ENCODE measurements at regions not wholly inside any gene's neighbourhood (a gene's known extent, or its start where the extent isn't known, plus 50 kb on each side); places are given as distances from the start of the nearest gene placed in this dataset.

DNA sequence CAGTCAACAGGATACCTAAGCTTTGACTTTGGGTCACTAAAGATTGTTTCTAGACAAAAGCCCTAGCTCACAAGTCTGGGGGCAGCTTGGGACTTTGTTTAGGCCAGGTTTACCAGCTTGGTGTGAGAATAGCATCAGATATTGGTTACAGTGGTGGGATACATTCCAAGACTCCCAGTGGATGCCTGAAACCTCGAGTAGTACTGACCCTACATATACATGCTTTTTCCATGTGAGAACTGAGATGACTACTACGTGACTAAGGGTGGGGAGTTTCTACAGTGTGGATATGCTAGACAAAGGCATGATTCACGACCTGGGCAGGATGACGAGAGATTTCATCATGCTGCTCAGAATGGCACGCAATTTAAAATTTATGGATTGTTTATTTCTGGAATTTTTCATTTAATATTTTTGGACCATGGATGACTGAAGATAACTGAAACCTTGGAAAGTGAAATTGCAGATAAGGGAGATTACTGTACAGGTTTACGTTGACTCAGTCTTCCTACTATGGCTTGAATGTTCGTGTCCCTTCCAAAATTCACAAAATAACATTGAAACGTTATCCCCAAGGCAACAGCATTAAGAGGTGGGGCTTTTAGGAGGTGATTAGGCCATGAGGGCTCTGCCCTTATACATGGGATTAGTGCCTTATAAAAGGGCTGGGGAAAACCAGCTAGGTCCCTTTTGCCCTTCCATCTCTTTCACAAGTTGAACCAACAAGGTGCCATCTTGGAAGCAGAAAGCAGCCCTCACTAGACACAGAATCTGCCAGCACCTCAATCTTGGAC is 50.2 kb upstream of the CTAGE1 start:
- DNase-seq (ENCODE audit: low read depth in 2 of 2) = peak; percentile 95 to 100
- H3K4me3 ChIP-seq (replicated peaks in 1 of 2; ENCODE audit: low read depth in 2 of 2, low read length in 2 of 2) = no peak overlapping the region
- TF ChIP-seq, protein P1, sequence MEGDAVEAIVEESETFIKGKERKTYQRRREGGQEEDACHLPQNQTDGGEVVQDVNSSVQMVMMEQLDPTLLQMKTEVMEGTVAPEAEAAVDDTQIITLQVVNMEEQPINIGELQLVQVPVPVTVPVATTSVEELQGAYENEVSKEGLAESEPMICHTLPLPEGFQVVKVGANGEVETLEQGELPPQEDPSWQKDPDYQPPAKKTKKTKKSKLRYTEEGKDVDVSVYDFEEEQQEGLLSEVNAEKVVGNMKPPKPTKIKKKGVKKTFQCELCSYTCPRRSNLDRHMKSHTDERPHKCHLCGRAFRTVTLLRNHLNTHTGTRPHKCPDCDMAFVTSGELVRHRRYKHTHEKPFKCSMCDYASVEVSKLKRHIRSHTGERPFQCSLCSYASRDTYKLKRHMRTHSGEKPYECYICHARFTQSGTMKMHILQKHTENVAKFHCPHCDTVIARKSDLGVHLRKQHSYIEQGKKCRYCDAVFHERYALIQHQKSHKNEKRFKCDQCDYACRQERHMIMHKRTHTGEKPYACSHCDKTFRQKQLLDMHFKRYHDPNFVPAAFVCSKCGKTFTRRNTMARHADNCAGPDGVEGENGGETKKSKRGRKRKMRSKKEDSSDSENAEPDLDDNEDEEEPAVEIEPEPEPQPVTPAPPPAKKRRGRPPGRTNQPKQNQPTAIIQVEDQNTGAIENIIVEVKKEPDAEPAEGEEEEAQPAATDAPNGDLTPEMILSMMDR (IDR thresholded peaks at IDR 0.05; ENCODE audit: low read depth, low read length) = no peak

DNA sequence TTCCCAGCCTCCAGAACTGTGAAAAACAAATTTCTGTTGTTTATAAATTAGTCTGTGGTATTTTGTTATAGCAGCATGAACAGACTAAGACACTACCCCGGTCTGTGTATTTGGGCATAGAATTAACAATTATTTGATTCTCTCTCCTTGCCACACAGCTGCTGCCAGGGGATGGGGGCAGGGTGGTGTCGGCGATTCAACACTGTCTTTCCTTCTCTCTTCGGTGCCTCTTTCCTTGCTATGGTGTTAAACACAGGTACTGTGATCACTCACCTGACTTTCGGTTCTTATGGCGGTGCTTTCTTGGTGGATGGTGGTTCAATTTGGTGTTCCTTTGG is 50.8 kb upstream of the CTAGE1 start:
- H3K4me3 ChIP-seq (replicated peaks in 1 of 2; ENCODE audit: low read depth in 2 of 2, low read length in 2 of 2) = no peak overlapping the region
- TF ChIP-seq, protein P1 (IDR thresholded peaks at IDR 0.05; ENCODE audit: low read depth, low read length) = no peak
- no peak for DNase-seq (ENCODE audit: low read depth in 2 of 2)

DNA sequence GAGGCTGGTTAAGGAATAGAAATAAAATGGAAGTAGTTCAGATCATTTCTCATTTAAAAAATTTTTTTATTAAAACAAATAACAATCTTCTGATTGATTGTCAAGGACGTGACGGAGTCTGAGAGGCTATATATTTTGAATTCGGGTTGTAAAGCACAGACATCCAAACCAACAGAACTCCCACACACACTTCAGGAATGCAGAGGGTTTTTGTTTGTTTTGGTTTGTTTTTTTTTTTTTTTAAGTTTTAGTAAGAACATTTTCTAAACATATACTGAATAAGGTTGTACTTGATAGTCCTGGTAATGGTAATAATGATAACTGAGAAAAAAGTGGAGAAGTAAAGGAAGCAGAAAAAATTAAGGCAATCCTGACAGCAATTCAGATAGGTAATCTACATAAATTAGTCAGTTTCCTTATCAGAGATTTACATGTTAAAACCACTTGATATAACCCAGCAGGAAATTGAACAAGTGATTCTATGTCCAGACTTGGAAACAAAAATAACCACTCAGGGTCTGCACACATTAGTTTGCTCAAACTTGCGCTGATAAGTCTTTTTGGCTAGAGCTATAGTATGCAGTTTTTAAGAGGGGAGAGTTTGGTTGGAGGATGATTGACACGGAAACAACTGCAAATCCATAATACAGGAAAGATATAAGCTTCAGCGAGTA is 51.5 kb upstream of the CTAGE1 start:
- peak in 1 of 2 donors; percentile 71 for DNase-seq (ENCODE audit: low read depth in 2 of 2)
- H3K4me3 ChIP-seq (replicated peaks in 1 of 2; ENCODE audit: low read depth in 2 of 2, low read length in 2 of 2) = no peak overlapping the region
- TF ChIP-seq, protein P1 (IDR thresholded peaks at IDR 0.05; ENCODE audit: low read depth, low read length) = no peak

DNA sequence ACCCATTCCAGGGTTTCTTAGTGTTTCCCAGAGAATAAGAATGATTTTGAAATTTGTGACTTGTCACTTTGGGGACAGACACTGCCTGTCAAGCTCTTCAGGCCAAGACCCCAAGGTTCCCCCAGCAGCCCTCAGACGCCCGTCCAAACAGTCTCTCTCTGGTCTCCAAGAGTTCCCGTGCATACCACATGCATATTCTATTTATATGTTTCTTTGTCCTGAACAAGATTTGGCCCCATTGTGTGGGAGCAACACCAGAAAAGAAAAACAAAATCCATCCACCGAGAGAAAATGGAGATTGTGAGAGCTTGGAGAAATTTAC is 52.2 kb upstream of the CTAGE1 start:
- H3K4me3 ChIP-seq (replicated peaks in 1 of 2; ENCODE audit: low read depth in 2 of 2, low read length in 2 of 2) = no peak overlapping the region
- DNase-seq (ENCODE audit: low read depth in 2 of 2) = no peak
- TF ChIP-seq, protein P1 (IDR thresholded peaks at IDR 0.05; ENCODE audit: low read depth, low read length) = no peak

DNA sequence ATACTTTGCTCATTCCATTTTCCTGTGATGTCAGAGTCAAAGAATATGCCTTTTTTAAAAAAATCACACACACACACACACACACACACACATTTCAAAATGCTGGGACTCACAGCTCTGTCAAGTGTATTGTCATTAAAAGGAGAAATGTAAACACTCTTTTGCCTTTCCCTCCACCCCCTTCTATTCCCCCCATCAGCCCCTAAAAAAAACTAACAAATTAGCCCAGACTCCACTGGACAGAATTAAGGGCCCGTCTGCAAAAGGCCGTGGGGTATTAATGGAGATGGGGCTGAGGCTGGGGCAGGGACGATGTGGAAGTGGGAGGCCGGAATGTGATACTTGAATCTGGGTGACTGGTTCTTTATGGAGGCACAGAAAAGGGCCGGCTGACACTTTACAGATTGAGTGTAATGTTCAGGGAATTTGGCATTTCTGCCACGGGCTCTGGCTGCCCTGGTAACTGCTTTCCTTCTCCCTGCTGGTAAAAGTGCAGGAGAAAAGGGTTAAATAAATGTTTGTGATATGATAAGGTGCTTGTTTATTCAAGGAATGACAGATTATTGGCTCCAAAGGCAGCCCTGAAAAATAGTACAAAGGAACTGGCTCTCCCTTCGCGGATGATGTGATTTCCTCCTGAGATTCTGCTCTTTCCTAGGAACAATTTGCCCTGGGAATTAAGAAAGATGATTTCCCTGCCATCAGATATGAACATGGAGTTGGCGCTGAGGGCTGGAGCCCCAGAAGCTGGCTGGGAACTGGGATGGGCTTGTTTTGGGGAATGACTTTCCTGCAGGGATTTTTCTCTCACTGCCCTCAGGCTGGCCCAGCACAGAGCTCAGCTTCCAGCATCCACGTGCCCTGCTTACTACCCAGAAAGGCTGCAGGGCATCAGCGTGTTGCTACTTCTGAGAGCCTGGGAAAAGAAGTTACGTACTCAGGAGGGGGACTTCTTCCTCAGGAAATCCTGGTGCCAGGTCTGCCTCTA is 52.8 kb upstream of the CTAGE1 start:
- H3K4me3 ChIP-seq (replicated peaks in 1 of 2; ENCODE audit: low read depth in 2 of 2, low read length in 2 of 2) = no peak overlapping the region
- TF ChIP-seq, protein P1 (IDR thresholded peaks at IDR 0.05; ENCODE audit: low read depth, low read length) = no peak
- DNase-seq (ENCODE audit: low read depth in 2 of 2) = peak; percentile 53 to 81

DNA sequence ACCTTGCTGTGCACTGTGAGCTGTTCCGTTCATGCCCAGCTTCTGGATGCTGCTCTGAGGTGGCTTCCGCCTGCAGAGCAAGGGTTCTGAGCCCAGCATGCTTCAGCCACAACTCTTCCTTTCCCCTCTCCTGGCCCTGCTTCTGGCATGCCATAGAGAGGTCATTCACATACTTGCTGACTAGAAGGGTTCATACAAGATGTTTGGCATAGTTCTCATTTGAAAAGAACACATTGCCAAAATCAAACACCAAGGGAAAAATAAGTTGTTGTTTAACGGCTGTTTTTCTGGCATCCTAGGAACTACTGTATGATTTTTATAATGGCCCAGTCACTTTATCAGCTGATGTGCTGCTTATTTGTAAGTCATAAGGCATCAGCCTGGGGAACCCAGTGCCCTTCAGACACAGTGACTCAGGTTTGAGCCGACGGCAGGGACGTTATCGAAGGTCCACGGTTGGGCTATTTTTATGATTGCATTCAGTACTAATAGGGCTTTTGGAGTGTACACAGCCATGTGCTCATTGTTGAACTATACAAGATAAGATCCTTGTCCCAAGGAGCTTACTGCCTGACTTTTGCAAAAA is 53.9 kb upstream of the CTAGE1 start:
- TF ChIP-seq, protein P1 (IDR thresholded peaks at IDR 0.05; ENCODE audit: low read depth, low read length) = no peak
- peak; percentile 66 to 93 for DNase-seq (ENCODE audit: low read depth in 2 of 2)

More for the DNA sequence above, 53.9 kb upstream of the CTAGE1 start:
- H3K4me3 ChIP-seq (replicated peaks in 1 of 2; ENCODE audit: low read depth in 2 of 2, low read length in 2 of 2) = no peak overlapping the region

All from cardiac fibroblast (primary cell).